ENCODE measurements at regions not wholly inside any gene's neighbourhood (a gene's known extent, or its start where the extent isn't known, plus 50 kb on each side); places are given as distances from the start of the nearest gene placed in this dataset.

DNA sequence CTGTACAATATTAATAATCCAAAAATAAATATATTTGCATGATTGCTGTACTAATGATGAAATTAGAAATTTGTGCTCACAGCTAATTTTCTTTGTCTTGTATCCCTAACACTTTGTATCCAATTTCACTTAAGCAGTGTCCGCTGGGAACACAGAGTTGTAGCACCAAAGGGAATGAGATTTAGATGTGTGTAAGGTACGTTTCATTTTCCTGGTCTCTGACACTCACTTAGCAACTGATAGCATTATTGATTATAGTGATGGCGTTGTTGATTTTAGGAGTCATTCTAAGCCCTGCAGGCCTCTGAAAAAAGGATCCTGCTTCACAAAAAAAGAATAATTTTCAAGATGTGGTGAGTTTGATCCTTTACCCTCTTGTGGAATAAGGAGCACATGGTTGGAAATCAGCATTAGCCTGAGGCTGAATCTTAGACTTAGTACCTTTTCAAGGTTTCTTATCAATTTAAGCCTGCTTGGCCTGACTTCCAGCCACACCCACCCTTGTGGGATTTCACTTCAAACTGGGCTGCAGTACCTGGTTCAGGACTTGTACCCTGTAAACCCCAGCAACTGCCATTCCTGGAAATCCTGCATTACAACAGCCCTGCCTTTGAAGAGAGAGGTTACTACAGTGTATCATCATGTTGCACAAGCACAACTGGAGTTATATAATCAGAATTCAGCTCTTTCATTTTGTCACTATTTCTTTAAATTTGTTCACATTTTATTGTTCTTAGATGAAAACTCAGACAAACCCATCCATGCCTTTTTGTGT is 116.2 kb downstream of the RND3 start:
- 69 to 71% methylated on average over 3 of the region's 3 CpGs for WGBS, 2 experiments (ENCODE audit: low coverage in 1 of 2, low lambda C conversion rate in 2 of 2, missing lambda C conversion rate in 2 of 2)
- TF ChIP-seq EZH2 (IDR thresholded peaks at IDR 0.05; ENCODE audit: insufficient read depth, poor library complexity, severe bottlenecking) (no peak), EZH2phosphoT487 (IDR thresholded peaks at IDR 0.05; ENCODE audit: insufficient read depth, low read depth) (no peak)
- Histone ChIP-seq H3K36me3 (ENCODE audit: low read depth) (no peaks in the 10 kb centered on the region), H3F3A (ENCODE audit: insufficient read depth) (no peaks in the 10 kb centered on the region), H3K4me2 (ENCODE audit: unreplicated experiment) (no peak overlapping the region), H3K9me2 (ENCODE audit: insufficient read depth) (no peaks in the 10 kb centered on the region), H4K20me1 (ENCODE audit: insufficient read depth) (no peaks in the 10 kb centered on the region), H3K9ac (no peak overlapping the region), H3K27me3 (replicated peaks; ENCODE audit: insufficient read depth) (no peaks in the 10 kb centered on the region), H3K4me1 (ENCODE audit: insufficient read depth) (no peaks in the 10 kb centered on the region), H3K27ac (no peak overlapping the region), H2AFZ (no peak overlapping the region), H3K4me3 (no peak overlapping the region), H3K9me3 (ENCODE audit: low read depth) (no peaks in the 10 kb centered on the region), H3K79me2 (ENCODE audit: insufficient read depth) (no peaks in the 10 kb centered on the region)
- in situ Hi-C loops (cut with MboI), result no loop called here
- DNase-seq, result no peak

DNA sequence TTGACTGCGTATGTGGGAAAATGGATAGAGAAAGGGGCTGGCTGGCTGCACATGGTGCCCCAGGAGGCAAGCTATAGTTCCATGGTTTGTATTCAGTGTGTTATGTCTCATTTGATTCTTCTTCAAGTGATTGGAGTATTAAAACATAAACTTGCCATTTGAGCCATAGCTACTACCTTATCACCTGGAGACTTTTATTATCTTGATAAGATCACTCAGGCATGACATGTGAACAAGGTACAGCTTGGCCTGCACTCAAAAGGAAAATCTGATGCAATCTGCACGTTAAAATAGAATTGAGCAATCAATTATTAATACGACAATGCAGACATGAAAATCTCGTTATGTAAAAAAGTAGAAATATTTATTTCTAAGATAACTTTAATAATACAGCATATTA is 116.9 kb downstream of the RND3 start:
- no peaks in the 10 kb centered on the region for H3K79me2 ChIP-seq (ENCODE audit: insufficient read depth)
- in situ Hi-C loops (cut with MboI), result no loop called here
- H3K4me3 ChIP-seq, result no peak overlapping the region
- no peaks in the 10 kb centered on the region for H3K27me3 ChIP-seq (replicated peaks; ENCODE audit: insufficient read depth)
- no peaks in the 10 kb centered on the region for H3K36me3 ChIP-seq (ENCODE audit: low read depth)
- no peak overlapping the region for H3K27ac ChIP-seq
- WGBS, 2 experiments (ENCODE audit: low coverage in 1 of 2, low lambda C conversion rate in 2 of 2, missing lambda C conversion rate in 2 of 2), result 73 to 82% methylated on average over 4 of the region's 4 CpGs
- H3K9ac ChIP-seq, result no peak overlapping the region
- H3K9me2 ChIP-seq (ENCODE audit: insufficient read depth), result no peaks in the 10 kb centered on the region
- H3K9me3 ChIP-seq (ENCODE audit: low read depth), result no peaks in the 10 kb centered on the region
- H2AFZ ChIP-seq, result no peak overlapping the region
- H3F3A ChIP-seq (ENCODE audit: insufficient read depth), result no peaks in the 10 kb centered on the region
- H3K4me2 ChIP-seq (ENCODE audit: unreplicated experiment), result no peak overlapping the region
- H4K20me1 ChIP-seq (ENCODE audit: insufficient read depth), result no peaks in the 10 kb centered on the region
- no peak for DNase-seq
- TF ChIP-seq EZH2phosphoT487 (IDR thresholded peaks at IDR 0.05; ENCODE audit: insufficient read depth, low read depth) (no peak), EZH2 (IDR thresholded peaks at IDR 0.05; ENCODE audit: insufficient read depth, poor library complexity, severe bottlenecking) (no peak)
- H3K4me1 ChIP-seq (ENCODE audit: insufficient read depth), result no peaks in the 10 kb centered on the region

- Histone ChIP-seq H3K27ac (no peak overlapping the region), H3K27me3 (replicated peaks; ENCODE audit: insufficient read depth) (no peaks in the 10 kb centered on the region), H3K4me2 (ENCODE audit: unreplicated experiment) (no peak overlapping the region), H3K4me3 (no peak overlapping the region), H3K9ac (no peak overlapping the region), H3K9me2 (ENCODE audit: insufficient read depth) (no peaks in the 10 kb centered on the region), H4K20me1 (ENCODE audit: insufficient read depth) (no peaks in the 10 kb centered on the region), H3K36me3 (ENCODE audit: low read depth) (no peaks in the 10 kb centered on the region), H3K4me1 (ENCODE audit: insufficient read depth) (no peaks in the 10 kb centered on the region), H3K79me2 (ENCODE audit: insufficient read depth) (no peaks in the 10 kb centered on the region), H3K9me3 (ENCODE audit: low read depth) (no peaks in the 10 kb centered on the region), H2AFZ (no peak overlapping the region), H3F3A (ENCODE audit: insufficient read depth) (no peaks in the 10 kb centered on the region)
- TF ChIP-seq EZH2 (IDR thresholded peaks at IDR 0.05; ENCODE audit: insufficient read depth, poor library complexity, severe bottlenecking) (no peak), EZH2phosphoT487 (IDR thresholded peaks at IDR 0.05; ENCODE audit: insufficient read depth, low read depth) (no peak)
- DNase-seq, result no peak
- WGBS, 2 experiments (ENCODE audit: low coverage in 1 of 2, low lambda C conversion rate in 2 of 2, missing lambda C conversion rate in 2 of 2), result 86 to 93% methylated on average over 9 of the region's 9 CpGs
- in situ Hi-C loops (cut with MboI), result no loop called here
Observed at GRCh38 chr2:150369862-150370261, 117.6 kb downstream of the RND3 start.

GRCh38 chr2:150358468-150358807 is 129.0 kb downstream of the RND3 start:
- WGBS, 2 experiments (ENCODE audit: low coverage in 1 of 2, low lambda C conversion rate in 2 of 2, missing lambda C conversion rate in 2 of 2), result 71 to 74% methylated on average over 3 of the region's 3 CpGs
- no peaks in the 10 kb centered on the region for H3K36me3 ChIP-seq (ENCODE audit: low read depth)
- no peaks in the 10 kb centered on the region for H4K20me1 ChIP-seq (ENCODE audit: insufficient read depth)
- no peak for DNase-seq
- peaks cover 4% of the 10 kb centered on the region; the same call in 1 of the 2 replicates for H3K4me1 ChIP-seq (ENCODE audit: insufficient read depth)
- H3K9me3 ChIP-seq (ENCODE audit: low read depth), result no peaks in the 10 kb centered on the region
- H3K27me3 ChIP-seq (replicated peaks; ENCODE audit: insufficient read depth), result no peaks in the 10 kb centered on the region
- H2AFZ ChIP-seq, result no peak overlapping the region
- no peak for TF ChIP-seq EZH2phosphoT487 (IDR thresholded peaks at IDR 0.05; ENCODE audit: insufficient read depth, low read depth)
- no peak for TF ChIP-seq EZH2 (IDR thresholded peaks at IDR 0.05; ENCODE audit: insufficient read depth, poor library complexity, severe bottlenecking)
- H3K79me2 ChIP-seq (ENCODE audit: insufficient read depth), result no peaks in the 10 kb centered on the region
- no peak overlapping the region for H3K27ac ChIP-seq
- H3F3A ChIP-seq (ENCODE audit: insufficient read depth), result no peaks in the 10 kb centered on the region
- H3K4me3 ChIP-seq, result no peak overlapping the region
- H3K9me2 ChIP-seq (ENCODE audit: insufficient read depth), result 0 out of 2 replicates have a peak, but pooled peaks cover 5% of the 10 kb centered on the region
- in situ Hi-C loops (cut with MboI), result no loop called here
- H3K9ac ChIP-seq, result no peak overlapping the region
- no peak overlapping the region for H3K4me2 ChIP-seq (ENCODE audit: unreplicated experiment)
